CD4-positive, alpha-beta T cell (primary cell): ENCODE measurements at regions not wholly inside any gene's neighbourhood (a gene's known extent, or its start where the extent isn't known, plus 50 kb on each side); places are given as distances from the start of the nearest gene placed in this dataset.

Experiments
- ATAC-seq: fragments of 200-7000 bp; cut with Tn5 transposase; one replicate; pipeline ENCODE4 v1.10.0; 2022; ENCODE audit warnings: mild to moderate bottlenecking; ENCODE audit not compliant: poor library complexity
- CTCF ChIA-PET: fragments of 350-600 bp; sonication (Branson Sonifier 250); formaldehyde crosslinking; loops from one replicate; lab custom pipeline; 2021; ENCODE audit warnings: antibody characterized with exemption, inconsistent platforms; lab: Charles Lee
- POLR2A ChIA-PET: fragments of 350-600 bp; sonication (Branson Sonifier 250); formaldehyde crosslinking; loops from one replicate; lab custom pipeline; 2021; ENCODE audit warnings: antibody characterized with exemption, inconsistent platforms; lab: Charles Lee
- DNase-seq, 14 experiments: peaks; one replicate each; pipeline ENCODE4 v3.0.0-alpha.2; 2013 to 2020; ENCODE audit warnings: mixed read lengths in 2 of 14
- H3K27ac ChIP-seq, 2 donors: one replicate each; pipeline versions ENCODE4 v1.5.1 to v1.7.0; 2013; ENCODE audit warnings: low read length in 2 of 2, low read depth in 1 of 2, mild to moderate bottlenecking in 1 of 2
- H3K27me3 ChIP-seq, 2 experiments: 1 replicate in 1 of 2; 2 replicates in 1 of 2; pipeline versions ENCODE4 v1.6.1 to v1.7.0; 2013; ENCODE audit warnings: low read length in 2 of 2, control low read depth in 1 of 2, mild to moderate bottlenecking in 1 of 2, moderate library complexity in 1 of 2; ENCODE audit not compliant: insufficient read depth in 2 of 2, control insufficient read depth in 1 of 2
- H3K36me3 ChIP-seq: one replicate; pipeline ENCODE4 v1.6.1; 2013; ENCODE audit warnings: low read length, control low read depth; ENCODE audit not compliant: insufficient read depth
- H3K4me1 ChIP-seq: one replicate; pipeline ENCODE4 v1.6.1; 2013; ENCODE audit warnings: low read length, control low read depth; ENCODE audit not compliant: insufficient read depth
- H3K4me3 ChIP-seq: one replicate; pipeline ENCODE4 v1.5.1; 2013; ENCODE audit warnings: mild to moderate bottlenecking, low read length, moderate library complexity
- H3K9me3 ChIP-seq, 2 experiments: 1 replicate in 1 of 2; 2 replicates in 1 of 2; pipeline versions ENCODE4 v1.6.1 to v1.7.0; 2013; ENCODE audit warnings: low read length in 2 of 2, mild to moderate bottlenecking in 2 of 2, control low read depth in 1 of 2, moderate library complexity in 1 of 2; ENCODE audit not compliant: control insufficient read depth in 1 of 2, insufficient read depth in 1 of 2
- H3K27ac Mint-ChIP-seq: one replicate; pipeline ENCODE4 v1.8.0; 2020; ENCODE audit warnings: mixed read lengths
- H3K27me3 Mint-ChIP-seq: one replicate; pipeline ENCODE4 v1.8.0; 2021; ENCODE audit warnings: mixed read lengths
- H3K36me3 Mint-ChIP-seq: one replicate; pipeline ENCODE4 v1.8.0; 2021; ENCODE audit warnings: low read depth, mixed read lengths
- H3K4me1 Mint-ChIP-seq: one replicate; pipeline ENCODE4 v1.8.0; 2021; ENCODE audit warnings: low read depth, mixed read lengths
- H3K4me3 Mint-ChIP-seq: one replicate; pipeline ENCODE4 v1.8.0; 2020; ENCODE audit warnings: mild to moderate bottlenecking, mixed read lengths
- H3K9me3 Mint-ChIP-seq: one replicate; pipeline ENCODE4 v1.8.0; 2020; ENCODE audit warnings: mixed read lengths
- intact Hi-C, 2 experiments: fragments of 100-400 bp; cut with DNase I in 1 of 2; cut with micrococcal nuclease in 1 of 2; formaldehyde crosslinking; loops; one replicate each; pipeline versions ENCODE4 v1.15.1 to v1.9.0; 2023 to 2025; cut with DNase I, micrococcal nuclease
- TF ChIP-seq, protein P1 (sequence below): fragments of 200-600 bp; IDR thresholded peaks from one replicate; pipeline ENCODE4 v1.8.0; 2022; ENCODE audit warnings: antibody characterized with exemption, mild to moderate bottlenecking

DNA sequence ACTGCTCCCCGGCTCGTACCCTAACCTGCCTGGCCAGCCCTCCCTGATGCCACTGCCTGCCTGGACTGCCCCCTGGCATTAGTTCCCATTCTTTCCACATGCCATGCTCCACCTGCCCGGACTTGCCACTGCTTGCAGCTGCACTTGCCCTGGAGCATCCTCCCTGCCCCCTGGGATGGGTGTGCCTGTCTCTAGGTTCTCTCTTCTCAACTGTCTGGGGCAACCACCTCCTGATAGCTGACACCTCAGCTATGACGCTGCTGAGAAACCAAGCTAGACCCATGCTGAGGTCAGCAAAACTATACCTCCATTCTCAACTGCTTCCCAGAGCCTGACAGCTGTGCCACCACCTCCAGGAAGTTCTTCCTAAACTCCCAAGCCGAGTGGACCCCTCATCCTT is 72.1 kb downstream of the PERP start:
- H3K27me3 ChIP-seq: peaks cover 0 to 2% of the 10 kb centered on the region in 2 experiments
- intact Hi-C loops: no loop called here
- H3K36me3 Mint-ChIP-seq: no peaks in the 10 kb centered on the region

GRCh38 chr6:138036111-138036510 is 71.1 kb downstream of the PERP start:
- DNase-seq (no peak), ATAC-seq (no peak)
- no peaks in the 10 kb centered on the region for H3K36me3 ChIP-seq
- H3K4me1 ChIP-seq: no peaks in the 10 kb centered on the region
- Mint-ChIP-seq H3K9me3 (no peaks in the 10 kb centered on the region), H3K4me3 (no peak overlapping the region), H3K27me3 (no peaks in the 10 kb centered on the region), H3K4me1 (no peaks in the 10 kb centered on the region), H3K27ac (no peak overlapping the region), H3K36me3 (no peaks in the 10 kb centered on the region)
- H3K4me3 ChIP-seq: no peak overlapping the region
- no peak overlapping the region for H3K27ac ChIP-seq
- ChIA-PET CTCF (no interaction called here), POLR2A (no interaction called here)
- TF ChIP-seq, protein P1, sequence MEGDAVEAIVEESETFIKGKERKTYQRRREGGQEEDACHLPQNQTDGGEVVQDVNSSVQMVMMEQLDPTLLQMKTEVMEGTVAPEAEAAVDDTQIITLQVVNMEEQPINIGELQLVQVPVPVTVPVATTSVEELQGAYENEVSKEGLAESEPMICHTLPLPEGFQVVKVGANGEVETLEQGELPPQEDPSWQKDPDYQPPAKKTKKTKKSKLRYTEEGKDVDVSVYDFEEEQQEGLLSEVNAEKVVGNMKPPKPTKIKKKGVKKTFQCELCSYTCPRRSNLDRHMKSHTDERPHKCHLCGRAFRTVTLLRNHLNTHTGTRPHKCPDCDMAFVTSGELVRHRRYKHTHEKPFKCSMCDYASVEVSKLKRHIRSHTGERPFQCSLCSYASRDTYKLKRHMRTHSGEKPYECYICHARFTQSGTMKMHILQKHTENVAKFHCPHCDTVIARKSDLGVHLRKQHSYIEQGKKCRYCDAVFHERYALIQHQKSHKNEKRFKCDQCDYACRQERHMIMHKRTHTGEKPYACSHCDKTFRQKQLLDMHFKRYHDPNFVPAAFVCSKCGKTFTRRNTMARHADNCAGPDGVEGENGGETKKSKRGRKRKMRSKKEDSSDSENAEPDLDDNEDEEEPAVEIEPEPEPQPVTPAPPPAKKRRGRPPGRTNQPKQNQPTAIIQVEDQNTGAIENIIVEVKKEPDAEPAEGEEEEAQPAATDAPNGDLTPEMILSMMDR: no peak
- peaks cover 0 to 2% of the 10 kb centered on the region in 2 experiments for H3K27me3 ChIP-seq
- intact Hi-C loops: no loop called here
- H3K9me3 ChIP-seq: no peaks in the 10 kb centered on the region

More for the DNA sequence above, 72.1 kb downstream of the PERP start:
- Mint-ChIP-seq H3K4me3 (no peak overlapping the region), H3K9me3 (no peaks in the 10 kb centered on the region), H3K4me1 (no peaks in the 10 kb centered on the region), H3K27ac (no peak overlapping the region), H3K27me3 (no peaks in the 10 kb centered on the region)
- Histone ChIP-seq H3K4me1 (no peaks in the 10 kb centered on the region), H3K27ac (no peak overlapping the region), H3K9me3 (no peaks in the 10 kb centered on the region), H3K36me3 (no peaks in the 10 kb centered on the region), H3K4me3 (no peak overlapping the region)
- POLR2A ChIA-PET: no interaction called here
- ATAC-seq (no peak), DNase-seq (no peak)
- CTCF ChIA-PET: interaction anchor here (0.7 kb wide), 1 partner anchor 640 kb away, joined by 3 read pairs; no protein-coding TSS in a partner anchor
- TF ChIP-seq, protein P1: no peak

DNA sequence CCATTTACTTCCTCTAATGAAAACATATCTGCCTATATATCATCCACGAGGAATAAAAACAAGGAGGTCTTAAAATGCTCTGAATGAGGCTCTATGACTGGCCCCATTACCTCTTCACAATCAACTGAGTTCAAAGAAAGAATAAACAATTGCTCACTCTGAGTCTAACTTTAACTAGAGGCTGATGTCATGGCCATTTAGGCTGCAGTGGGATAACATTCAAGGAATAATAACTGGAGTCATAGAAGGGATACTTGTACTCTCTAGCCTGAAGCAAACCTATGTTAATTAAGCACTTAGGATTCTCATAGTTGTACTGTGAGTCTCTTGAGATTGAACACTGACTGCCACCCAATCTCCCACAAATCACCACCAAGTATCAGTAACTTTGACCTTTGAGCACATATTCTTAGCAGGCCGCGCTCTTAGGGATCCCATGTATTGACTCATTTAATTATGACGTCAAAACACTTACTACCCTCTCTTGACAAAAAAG is 70.2 kb downstream of the PERP start:
- H3K27ac ChIP-seq: no peak overlapping the region
- no peak overlapping the region for H3K4me3 ChIP-seq
- ChIA-PET POLR2A (no interaction called here), CTCF (no interaction called here)
- no peak for ATAC-seq
- H3K27me3 Mint-ChIP-seq: peaks cover 4% of the 10 kb centered on the region
- H3K9me3 Mint-ChIP-seq: no peaks in the 10 kb centered on the region
- no peak overlapping the region for H3K4me3 Mint-ChIP-seq
- H3K9me3 ChIP-seq: no peaks in the 10 kb centered on the region
- H3K27me3 ChIP-seq: peaks cover 0 to 2% of the 10 kb centered on the region in 2 experiments
- H3K4me1 ChIP-seq: no peaks in the 10 kb centered on the region
- no peaks in the 10 kb centered on the region for H3K36me3 ChIP-seq
- TF ChIP-seq, protein P1: no peak
- no peaks in the 10 kb centered on the region for H3K36me3 Mint-ChIP-seq
- no peaks in the 10 kb centered on the region for H3K4me1 Mint-ChIP-seq
- H3K27ac Mint-ChIP-seq: no peak overlapping the region
- DNase-seq: no peak
- intact Hi-C loops: no loop called here
